NCI-H774 (cell line): ENCODE measurements at regions not wholly inside any gene's neighbourhood (a gene's known extent, or its start where the extent isn't known, plus 50 kb on each side); places are given as distances from the start of the nearest gene placed in this dataset.
A peak's percentile ranks its signal among the peaks of the same experiment; 100 is the strongest.

Experiments
- DNase-seq: peaks from one replicate; lab custom pipeline; 2025; lab: John Stamatoyannopoulos, UW

- DNase-seq: no peak
Measured at GRCh38 chr18:68342039-68342659, 372.8 kb downstream of the TMX3 start.

- DNase-seq: no peak
Measured at GRCh38 chr18:68340606-68341005, 374.3 kb downstream of the TMX3 start.

GRCh38 chr18:68330658-68331057 is 384.2 kb downstream of the TMX3 start:
- no peak for DNase-seq

GRCh38 chr18:68323921-68324320 is 391.0 kb downstream of the TMX3 start:
- DNase-seq: no peak

GRCh38 chr18:68316636-68317035 is 398.3 kb downstream of the TMX3 start:
- peak; percentile 41 for DNase-seq

GRCh38 chr18:68314403-68314802 is 400.5 kb downstream of the TMX3 start:
- no peak for DNase-seq

- no peak for DNase-seq
Measured at GRCh38 chr18:68301441-68301840, 413.5 kb downstream of the TMX3 start.

- DNase-seq: no peak
Measured at GRCh38 chr18:68299906-68300305, 415.0 kb downstream of the TMX3 start.

- no peak for DNase-seq
Measured at GRCh38 chr18:68298330-68298729, 416.6 kb downstream of the TMX3 start.

- DNase-seq: no peak
Measured at GRCh38 chr18:68288408-68288807, 426.5 kb downstream of the TMX3 start.

- no peak for DNase-seq
Measured at GRCh38 chr18:68284236-68284780, 430.6 kb downstream of the TMX3 start.

GRCh38 chr18:68283834-68284233 is 431.1 kb downstream of the TMX3 start:
- no peak for DNase-seq

GRCh38 chr18:68282232-68282631 is 432.7 kb downstream of the TMX3 start:
- no peak for DNase-seq

GRCh38 chr18:68275616-68276015 is 439.3 kb downstream of the TMX3 start:
- DNase-seq: no peak

- DNase-seq: no peak
Measured at GRCh38 chr18:68270017-68270416, 444.9 kb downstream of the TMX3 start.

- no peak for DNase-seq
Measured at GRCh38 chr18:68267583-68267982, 447.3 kb downstream of the TMX3 start.

- no peak for DNase-seq
Measured at GRCh38 chr18:68263481-68263880, 451.4 kb downstream of the TMX3 start.

GRCh38 chr18:68262690-68263294 is 452.1 kb downstream of the TMX3 start:
- DNase-seq: no peak

- DNase-seq: no peak
Measured at GRCh38 chr18:68256418-68257067, 458.4 kb downstream of the TMX3 start.

- DNase-seq: no peak
Measured at GRCh38 chr18:68244786-68245185, 470.1 kb downstream of the TMX3 start.

GRCh38 chr18:68241881-68242280 is 473.0 kb downstream of the TMX3 start:
- no peak for DNase-seq

- no peak for DNase-seq
Measured at GRCh38 chr18:68234676-68235075, 480.2 kb downstream of the TMX3 start.

GRCh38 chr18:68234131-68234530 is 480.8 kb downstream of the TMX3 start:
- DNase-seq: no peak
